LHCN-M2 (cell line): ENCODE measurements at regions not wholly inside any gene's neighbourhood (a gene's known extent, or its start where the extent isn't known, plus 50 kb on each side); places are given as distances from the start of the nearest gene placed in this dataset.
A peak's percentile ranks its signal among the peaks of the same experiment; 100 is the strongest.
"Not testable (repeated sequence)": the region's sequence is repeated elsewhere in the genome, so short reads cannot be mapped to it uniquely, and the experiment has no call there.

Experiments used
- DNase-seq: peaks from one replicate; pipeline ENCODE4 v3.0.0-alpha.2; 2012; ENCODE audit warnings: low read depth

DNA sequence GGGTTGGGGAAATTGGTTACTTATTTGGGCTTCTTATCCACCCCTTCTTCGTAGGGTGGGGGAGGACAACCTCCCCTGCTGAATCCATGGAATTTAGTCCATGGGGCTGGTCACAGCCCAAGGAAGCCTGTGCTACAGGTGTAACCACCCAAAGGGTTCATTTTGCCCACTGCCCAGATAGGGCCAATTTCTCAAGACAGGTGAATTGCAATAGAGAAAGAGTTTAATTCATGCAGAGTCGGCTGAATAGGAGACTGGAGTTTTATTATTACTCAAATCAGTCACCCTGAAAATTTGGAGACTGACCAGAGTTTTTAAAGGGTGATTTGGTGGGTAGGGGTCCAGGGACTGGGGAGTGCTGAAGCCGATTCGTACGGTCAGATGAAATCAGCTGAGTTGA, 101.5 kb upstream of the HS3ST2 start:
- DNase-seq = no peak

DNA sequence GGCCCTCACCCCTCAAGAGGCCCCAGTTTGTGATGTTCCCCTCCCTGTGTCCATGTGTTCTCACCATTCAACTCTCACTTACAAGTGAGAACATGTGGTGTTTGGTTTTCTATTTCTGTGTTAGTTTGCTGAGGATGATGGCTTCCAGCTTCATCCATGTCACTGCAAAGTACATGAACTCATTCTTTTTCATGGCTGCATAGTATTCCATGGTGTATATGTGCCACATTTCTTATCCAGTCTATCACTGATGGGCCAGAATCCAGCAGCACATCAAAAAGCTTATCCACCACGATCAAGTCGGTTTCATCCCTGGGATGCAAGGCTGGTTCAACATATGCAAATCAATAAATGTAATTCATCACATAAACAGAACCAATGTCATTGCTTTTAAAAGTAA, 95.4 kb upstream of the HS3ST2 start:
- DNase-seq = not testable (repeated sequence)

DNA sequence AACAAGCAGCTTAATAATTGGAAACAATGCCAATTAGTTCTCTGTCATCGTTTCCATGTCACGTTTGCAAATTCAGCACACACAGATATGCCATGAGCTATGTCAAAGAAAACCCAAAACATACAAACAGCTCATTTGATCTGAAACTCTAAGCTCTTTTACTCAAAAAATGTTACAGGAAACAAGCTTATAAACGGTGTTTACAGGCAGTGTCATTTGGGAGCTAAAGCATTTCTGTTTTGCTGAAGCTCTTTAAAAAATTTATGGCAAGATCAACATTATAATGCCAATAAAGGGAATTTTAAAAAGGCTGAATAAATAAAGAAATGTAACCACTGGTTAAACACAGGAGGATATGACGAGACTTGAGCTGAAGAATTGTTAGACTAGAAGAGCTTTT, 94.0 kb upstream of the HS3ST2 start:
- DNase-seq = no peak

DNA sequence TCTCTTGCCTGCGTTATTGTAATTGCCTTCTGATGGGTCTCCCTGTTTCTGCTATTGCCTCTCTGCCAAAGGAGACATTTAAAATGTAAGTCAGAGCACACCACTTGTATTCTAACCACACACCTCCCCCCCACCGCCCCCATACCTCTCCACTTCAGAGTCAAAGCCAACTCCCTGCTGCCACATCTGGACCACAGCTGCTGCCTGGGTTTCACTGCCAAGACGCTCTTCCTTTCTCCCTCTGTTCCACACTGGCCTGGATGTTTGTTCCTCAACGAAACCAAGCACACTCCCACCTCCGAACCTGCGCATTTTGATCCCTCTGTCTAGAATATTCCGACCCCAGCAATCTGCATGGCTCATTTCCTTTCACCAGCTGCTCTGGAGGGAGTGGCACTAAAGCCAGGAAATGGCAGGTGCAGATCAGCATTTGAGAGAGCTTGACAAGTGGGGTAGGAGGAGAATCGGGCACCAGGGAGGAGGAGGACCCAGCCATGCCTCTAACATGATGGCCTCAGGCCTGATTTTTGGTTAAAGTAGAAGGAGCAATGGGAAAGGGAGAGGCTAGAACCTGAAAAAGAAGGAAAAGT, 92.4 kb upstream of the HS3ST2 start:
- DNase-seq = peak; percentile 2

DNA sequence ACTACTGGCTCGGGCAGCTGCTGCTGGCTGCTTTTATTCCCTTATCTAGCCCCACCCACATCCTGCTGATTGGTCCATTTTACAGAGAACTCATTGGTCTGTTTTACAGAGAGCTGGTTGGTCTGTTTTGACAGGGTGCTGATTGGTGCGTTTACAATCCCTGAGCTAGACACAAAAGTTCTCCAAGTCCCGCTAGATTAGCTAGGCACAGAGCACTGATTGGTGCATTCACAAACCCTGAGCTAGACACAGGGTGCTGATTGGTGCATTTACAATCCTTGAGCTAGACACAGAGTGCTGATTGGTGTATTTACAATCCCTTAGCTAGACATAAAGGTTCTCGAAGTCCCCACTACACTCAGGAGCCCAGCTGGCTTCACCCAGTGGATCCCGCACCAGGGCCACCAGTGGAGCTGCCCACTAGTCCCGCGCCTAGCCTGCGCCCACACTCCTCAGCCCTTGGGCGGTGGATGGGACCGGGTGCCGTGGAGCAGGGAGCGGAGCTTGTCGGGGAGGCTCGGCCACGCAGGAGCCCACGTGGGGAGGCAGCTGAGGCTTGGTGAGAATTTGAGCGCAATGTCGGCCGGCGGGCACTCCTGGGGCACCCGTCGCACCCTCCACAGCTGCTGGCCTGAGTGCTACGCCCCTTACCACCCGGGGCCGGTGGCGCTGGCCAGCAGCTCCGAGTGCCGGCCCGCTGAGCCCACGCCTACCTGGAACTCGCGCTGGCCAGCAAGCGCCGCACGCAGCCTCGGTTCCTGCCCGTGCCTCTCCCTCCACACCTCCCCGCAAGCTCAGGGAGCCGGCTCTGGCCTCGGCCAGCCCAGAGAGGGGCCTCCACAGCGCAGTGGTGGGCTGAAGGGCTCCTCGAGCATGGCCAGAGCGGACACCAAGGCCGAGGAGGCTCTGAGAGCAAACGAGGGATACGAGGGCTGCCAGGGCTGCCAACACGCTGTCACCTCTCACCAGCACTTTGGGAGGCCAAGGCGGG, 91.1 kb upstream of the HS3ST2 start:
- not testable (repeated sequence) for DNase-seq

DNA sequence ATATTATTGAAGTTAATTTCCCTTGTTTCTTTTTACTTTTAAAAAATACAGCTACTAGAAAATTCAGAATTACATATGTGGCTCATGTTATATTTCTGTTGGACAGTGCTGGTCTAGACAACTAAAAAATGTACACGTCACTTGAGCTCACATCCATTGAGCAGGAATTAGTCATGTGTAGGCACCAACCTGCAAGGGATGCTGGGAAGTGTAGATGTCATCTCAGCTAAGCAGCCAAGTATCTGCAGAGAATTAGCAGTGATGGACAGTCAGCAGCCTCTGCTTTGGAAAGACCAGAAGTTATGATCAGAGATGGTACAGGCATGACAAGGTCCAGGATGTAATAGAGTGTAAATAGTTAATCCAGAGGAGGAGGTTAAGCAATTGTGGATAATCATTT, 87.1 kb upstream of the HS3ST2 start:
- DNase-seq = peak; percentile 6

DNA sequence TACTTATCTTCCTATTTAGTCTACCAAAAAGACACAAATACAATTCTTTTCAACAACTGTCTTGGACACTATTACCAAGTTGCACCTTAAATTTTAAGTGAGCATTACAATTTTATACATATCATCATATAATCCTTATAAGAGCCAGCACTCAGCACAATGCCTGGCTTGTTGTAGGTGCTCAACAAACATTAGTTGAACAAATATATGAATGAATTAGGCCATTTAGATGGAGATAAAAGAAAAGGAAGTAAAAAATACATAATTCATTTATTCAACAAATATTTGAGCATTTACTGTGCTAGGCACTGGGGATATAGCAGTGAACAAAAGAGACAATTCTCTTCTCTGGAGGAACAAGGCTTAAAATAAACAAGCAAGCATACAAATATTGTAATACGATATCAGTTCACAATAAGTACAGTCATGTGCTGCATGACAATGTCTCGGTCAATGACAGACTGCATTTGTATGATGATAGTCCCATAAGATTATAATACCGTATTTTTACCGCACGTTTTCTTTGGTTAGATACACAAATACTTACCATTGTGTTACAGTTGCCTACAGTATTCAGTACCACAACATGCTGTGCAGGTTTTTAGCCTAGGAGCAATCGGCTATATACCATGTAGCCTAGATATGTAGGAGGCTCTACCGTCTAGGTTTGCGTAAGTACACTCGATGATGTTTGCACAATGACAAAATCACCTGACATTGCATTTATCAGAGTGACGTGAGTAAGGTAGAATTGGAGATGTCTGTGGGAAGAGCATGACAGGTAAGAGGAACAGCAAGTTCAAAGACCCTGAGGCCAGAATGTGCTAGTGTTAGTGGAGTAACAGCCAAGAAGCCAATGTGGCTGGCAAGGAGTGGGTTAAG, 86.4 kb upstream of the HS3ST2 start:
- no peak for DNase-seq

DNA sequence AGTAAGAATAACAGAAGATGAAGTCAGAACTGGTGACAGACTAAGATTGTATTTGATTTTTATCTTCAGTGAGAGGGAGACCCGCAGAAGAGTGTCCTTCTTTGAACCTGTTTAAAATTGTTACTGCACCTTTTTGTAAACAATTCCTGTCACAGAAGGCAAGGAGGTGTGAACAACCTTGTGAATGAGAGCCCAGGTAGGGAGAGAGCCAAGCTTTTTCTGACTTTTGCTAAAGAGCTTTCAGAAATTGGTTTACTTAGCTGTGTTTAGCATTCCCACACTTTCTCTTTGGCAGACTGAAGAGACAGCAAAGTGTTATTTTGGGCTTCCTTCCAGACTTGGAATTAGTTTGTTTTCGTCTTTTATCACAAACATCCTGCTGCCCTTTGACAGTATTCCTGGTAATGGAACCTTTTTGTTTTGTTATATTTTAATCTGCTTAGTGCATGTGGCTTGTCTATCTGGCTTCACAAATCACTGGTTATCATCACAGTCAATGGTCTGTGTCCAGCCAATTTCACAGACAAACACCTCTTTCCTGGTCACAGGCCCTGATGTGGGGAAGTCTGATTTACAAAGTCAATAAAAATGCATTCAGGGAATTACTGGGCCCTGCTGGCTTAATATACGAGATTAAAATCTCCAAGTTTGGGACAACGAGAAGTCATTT, 85.7 kb upstream of the HS3ST2 start:
- DNase-seq = no peak

DNA sequence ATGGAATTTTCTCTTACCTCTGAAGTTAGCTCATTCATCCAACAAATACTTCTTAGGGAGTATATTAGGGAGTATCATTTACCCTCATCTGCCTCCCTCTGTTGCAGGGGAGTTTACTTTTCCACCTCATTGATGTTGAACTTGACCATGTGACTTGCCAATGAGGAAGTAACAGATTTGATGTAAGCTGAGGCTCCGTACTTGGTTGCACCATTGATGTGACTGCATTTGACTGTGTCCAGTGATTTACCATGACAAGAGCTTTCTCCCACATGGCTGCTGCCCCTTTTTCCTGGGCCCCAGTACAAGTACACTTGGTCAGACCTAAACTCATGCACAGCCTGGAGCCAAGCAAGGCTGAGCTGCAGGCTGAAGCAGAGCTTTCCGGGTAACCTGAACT, 81.6 kb upstream of the HS3ST2 start:
- no peak for DNase-seq

DNA sequence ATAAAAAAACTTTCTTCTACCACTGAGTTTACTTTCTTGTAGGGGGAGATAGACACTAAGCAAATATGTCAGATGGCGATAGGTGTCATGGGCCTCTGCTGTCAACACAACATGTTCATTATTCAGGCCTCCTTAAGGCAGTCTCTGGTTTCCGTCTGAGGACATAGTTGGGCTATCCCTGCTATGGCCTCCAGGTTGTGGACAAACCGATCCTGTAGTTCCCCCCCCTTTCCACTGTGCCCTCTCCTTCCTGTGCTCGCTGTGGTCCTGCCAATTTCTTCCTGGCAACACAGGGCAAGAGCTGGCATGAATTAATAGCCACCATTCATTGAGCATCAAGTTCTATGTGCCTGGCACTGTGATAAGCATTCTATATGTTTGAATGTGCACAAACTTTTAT, 81.0 kb upstream of the HS3ST2 start:
- no peak for DNase-seq

DNA sequence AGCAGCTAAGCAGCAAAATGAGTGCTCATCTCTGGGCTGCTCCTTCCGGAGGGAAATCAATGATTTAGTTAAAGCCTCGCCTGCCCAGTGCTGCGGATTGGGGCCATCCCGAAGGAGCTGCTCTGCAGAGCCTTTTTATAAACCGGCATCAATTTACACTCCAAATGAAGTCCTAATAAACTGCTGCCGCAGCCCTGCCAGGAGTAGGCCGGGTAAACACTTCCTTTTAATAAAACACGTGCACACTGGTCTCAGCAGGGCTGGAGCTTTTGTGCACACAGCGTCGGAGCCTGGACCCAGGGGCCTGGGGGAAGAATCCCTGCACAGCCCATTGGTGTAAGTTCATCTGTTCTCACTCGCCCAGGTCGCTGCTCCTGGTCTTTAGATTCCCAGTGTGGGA, 79.6 kb upstream of the HS3ST2 start:
- no peak for DNase-seq

DNA sequence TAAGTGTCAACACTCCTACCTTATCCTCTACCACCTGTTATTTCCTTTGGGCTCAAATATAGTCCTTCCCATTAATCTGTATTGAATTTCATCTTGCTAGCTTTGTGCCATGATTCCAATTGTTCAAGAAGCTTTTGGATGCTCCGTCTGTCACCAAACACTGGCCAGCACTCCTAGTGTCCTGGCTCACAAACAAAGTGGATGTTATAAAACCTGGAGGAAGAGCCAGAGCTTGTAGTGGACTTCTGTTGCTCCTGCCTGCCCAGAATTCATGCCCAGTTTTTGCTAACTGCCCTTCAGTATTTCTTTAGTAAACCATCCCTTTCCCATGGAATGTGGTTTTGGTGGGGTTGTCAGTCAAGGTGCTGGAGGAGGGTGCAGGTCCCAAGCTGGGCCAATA, 77.2 kb upstream of the HS3ST2 start:
- DNase-seq = no peak

DNA sequence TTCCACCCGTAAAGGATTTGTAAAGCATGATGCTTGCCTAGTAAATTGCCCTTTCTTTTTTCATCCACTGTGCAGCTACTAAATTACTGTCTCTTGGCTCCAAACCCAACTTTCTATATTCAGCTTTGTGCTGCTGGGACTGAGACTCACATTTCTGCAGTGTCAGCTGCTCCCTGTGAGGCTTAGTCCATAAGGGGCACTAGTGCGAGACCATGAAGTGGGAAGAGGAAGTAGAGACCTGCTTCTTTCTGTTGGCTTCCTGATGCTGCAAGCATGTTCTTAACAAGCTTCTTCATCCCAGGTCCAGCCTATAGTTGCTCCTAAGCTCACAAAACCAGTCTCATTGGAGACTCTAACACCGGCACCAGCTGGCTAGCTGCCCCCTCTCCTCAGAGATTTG, 74.9 kb upstream of the HS3ST2 start:
- no peak for DNase-seq

DNA sequence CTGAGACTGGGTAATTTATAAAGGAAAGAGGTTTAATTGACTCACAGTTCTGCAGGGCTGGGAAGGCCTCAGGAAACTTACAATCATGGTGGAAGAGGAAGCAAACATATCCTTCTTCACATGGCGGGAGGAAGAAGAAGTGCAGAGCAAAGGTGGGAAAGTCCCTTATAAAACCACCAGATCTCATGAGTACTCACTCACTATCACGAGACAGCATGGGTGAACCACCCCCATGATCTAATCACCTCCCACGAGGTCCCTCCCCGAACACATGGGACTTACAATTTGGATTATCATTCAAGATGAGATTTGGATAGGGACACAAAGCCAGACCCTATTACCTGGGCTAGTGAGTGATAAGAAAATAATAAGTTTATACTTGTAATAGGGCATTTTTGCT, 70.6 kb upstream of the HS3ST2 start:
- DNase-seq = no peak

DNA sequence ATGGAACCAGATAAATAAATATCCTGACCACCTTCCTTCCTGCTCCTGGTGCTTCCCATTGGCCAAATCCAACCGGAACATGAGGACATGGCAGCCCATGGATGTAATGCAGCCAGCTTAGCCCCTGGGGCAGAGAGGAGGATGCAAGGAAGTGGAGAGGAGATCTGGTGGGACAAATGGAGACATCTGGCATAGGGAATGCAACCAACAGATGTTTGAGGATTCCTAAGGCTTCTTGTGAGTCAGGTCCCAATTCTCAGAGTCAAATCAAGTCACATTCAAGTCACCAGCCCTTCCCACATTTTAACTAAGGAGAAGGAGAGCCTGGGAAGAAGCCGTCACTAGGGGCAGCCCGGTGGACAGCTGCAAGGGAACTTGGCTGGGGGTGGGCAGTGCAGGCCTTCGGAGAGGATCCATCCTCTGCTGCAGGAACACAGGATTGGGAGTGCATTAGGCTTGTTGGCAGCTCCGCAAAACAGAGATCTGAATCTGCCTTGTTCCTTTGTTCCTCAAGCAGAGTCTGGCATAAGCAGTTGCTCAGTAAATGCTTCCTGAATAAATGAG, 62.8 kb upstream of the HS3ST2 start:
- no peak for DNase-seq

DNA sequence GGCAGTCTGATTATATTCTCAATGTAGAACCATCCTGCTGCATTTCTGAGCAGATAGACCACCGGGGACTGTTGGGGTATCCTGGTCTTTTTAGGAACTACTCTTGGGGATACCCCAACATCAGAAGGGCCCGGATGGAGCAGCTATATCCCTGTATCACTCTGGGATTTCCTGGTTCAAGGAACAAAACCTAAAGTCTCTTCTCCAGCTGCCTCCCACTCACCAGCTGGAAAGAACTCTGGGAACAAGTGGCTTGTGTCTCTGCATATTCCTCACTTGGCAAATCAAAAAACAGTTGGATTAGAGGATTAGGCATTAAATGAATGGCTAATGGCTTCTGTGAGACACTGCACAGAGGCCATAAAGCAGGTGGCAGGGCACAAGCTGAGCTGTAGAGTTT, 62.3 kb upstream of the HS3ST2 start:
- DNase-seq = no peak

DNA sequence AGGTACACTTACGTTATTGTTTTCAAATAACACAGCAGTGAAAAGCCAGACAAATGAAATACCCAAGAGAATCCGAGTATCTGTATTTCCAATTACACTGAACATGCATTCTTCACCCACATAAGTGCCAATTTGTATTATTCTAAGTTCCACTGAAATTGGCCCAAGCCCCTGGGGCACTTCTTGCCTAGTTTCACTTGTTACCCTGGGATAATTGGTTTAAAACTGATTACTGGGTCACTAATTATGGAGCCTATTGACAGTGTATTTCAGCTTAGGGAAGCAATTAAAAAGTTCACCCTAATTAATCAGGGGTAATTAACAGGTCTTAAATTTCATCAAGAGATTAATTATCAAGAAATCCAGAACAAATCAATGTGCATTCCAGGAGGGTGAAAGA, 60.5 kb upstream of the HS3ST2 start:
- no peak for DNase-seq

DNA sequence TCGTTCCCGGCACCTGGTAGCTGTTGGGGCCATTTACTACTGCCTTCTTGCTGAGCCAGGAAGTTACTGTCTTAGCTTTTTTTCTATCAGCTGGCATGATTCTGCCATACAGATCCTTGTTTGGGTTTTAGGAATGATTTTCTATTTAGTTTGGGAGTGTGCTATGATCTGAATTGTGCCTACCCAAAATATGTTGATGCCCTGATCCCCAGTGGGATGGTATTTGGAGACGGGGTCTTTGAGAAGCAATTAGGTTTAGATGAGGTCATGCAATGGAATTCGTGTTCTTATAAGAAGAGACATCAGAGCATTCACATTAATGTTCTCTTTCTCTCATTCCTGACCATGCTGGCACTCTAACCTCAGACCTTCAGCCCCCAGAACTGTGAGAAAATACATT, 59.4 kb upstream of the HS3ST2 start:
- DNase-seq = no peak

DNA sequence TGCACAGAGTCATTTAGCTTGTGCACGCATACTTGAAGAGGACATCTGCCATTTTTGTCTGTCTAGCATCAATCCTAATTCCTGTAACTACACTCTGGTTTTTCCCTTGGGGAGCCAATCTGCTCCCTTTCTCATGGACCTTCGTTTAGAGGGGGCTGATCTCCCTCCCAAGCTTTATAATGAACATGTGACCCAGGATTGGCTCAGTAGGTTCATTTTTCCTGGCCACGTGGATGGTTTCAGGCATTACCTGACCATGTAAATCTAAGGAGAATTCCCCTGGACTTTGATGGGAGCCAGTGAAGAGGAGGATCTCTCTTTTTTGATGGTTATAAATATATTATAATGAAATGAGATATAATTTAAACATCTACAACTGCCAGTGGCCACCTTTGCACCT, 56.8 kb upstream of the HS3ST2 start:
- no peak for DNase-seq

DNA sequence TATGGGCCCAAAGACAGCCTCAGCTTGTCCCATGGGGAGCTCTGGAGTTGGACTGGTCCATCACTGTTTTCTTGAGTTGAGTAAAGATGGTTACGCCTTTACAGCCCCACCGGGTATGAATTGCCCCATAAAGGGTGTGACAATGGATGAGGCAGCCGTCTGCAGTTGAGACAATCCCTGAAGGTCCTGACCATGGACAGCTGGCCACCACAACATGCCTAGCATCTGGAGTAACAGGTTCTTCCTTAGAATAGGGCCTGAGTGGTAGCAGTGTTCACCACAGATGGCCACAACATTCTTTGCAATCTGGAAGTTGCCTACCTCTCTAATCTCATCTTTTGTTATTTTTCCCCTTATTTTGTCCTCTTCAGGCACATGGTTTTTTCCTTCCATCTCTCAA, 51.5 kb upstream of the HS3ST2 start:
- no peak for DNase-seq

DNA sequence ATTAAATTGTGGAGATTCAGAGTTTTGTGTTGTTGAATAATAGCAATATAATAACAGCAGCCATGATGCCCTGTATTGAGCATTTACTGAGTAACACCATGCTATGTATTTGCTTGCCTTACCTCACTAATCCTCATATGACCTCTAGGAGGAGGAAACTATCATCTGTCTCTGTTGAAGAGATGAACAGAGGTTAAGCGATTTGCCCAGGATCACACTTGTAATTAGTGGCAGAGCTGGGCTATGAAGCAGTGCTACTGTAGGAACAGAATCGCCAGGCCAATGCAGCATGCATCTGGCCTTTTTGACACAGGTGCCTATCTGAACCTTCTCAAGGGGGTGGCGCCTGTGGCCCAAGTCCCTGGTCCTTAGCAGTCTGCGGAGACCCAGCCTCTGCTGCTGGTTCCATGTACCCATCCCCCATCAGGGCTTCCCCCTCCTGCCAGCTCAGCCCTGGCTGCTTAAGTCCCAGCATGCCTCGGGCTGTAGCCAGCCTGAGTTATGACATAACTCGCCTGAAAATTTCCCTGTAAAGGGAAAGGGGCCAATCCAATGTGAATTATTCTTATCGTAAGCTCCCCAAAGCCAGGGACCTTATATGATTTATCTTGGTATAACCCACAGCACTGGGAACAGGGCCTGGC, 50.4 kb upstream of the HS3ST2 start:
- no peak for DNase-seq
